Spleen (tissue), 11 donors: ENCODE measurements at regions not wholly inside any gene's neighbourhood (a gene's known extent, or its start where the extent isn't known, plus 50 kb on each side); places are given as distances from the start of the nearest gene placed in this dataset.

Experiments used
- DNase-seq: peaks from one replicate; pipeline ENCODE4 v3.0.0-alpha.2; 2020
- H3K27ac ChIP-seq, 8 donors: fragments of 200-600 bp; sonication (generic) in 7 of 8; 1 replicate in 4 of 8; 2 replicates in 4 of 8; pipeline versions ENCODE4 v1.5.0 to v1.8.0; 2016 to 2021; ENCODE audit warnings: inconsistent platforms in 4 of 8, mild to moderate bottlenecking in 4 of 8, moderate library complexity in 1 of 8
- H3K27me3 ChIP-seq, 7 donors: fragments of 200-600 bp; sonication (generic) in 6 of 7; replicated peaks in 1 of 7; 1 replicate in 4 of 7; 2 replicates in 3 of 7; pipeline versions ENCODE4 v1.5.0 to v1.8.0; 2016 to 2021; ENCODE audit warnings: inconsistent platforms in 3 of 7, mild to moderate bottlenecking in 1 of 7
- H3K36me3 ChIP-seq, 6 donors: fragments of 200-600 bp; sonication (generic) in 5 of 6; 1 replicate in 4 of 6; 2 replicates in 2 of 6; pipeline versions ENCODE4 v1.5.0 to v1.8.0; 2016 to 2021; ENCODE audit warnings: inconsistent platforms in 2 of 6
- H3K4me1 ChIP-seq, 6 donors: fragments of 200-600 bp; sonication (generic) in 5 of 6; 1 replicate in 3 of 6; 2 replicates in 3 of 6; pipeline versions ENCODE4 v1.5.0 to v1.8.0; 2016 to 2021; ENCODE audit warnings: inconsistent platforms in 3 of 6
- H3K4me3 ChIP-seq, 8 donors: fragments of 200-600 bp; sonication (generic) in 7 of 8; 1 replicate in 4 of 8; 2 replicates in 4 of 8; pipeline versions ENCODE4 v1.5.0 to v1.8.0; 2016 to 2021; ENCODE audit warnings: inconsistent platforms in 4 of 8, mild to moderate bottlenecking in 4 of 8, moderate library complexity in 2 of 8
- H3K9me3 ChIP-seq, 8 donors: fragments of 200-600 bp; sonication (generic) in 7 of 8; 1 replicate in 4 of 8; 2 replicates in 4 of 8; pipeline versions ENCODE4 v1.5.0 to v1.8.0; 2016 to 2021; ENCODE audit warnings: inconsistent platforms in 4 of 8
- POLR2A ChIP-seq, 3 donors: fragments of 450-650 bp; IDR thresholded peaks; one replicate each; pipeline ENCODE4 v1.5.1; 2017; ENCODE audit warnings: antibody characterized with exemption in 3 of 3, mild to moderate bottlenecking in 1 of 3
- POLR2AphosphoS5 ChIP-seq, 3 donors: sonication (generic); formaldehyde crosslinking; IDR thresholded peaks; one replicate each; pipeline ENCODE4 v1.5.1; 2017; ENCODE audit warnings: antibody characterized with exemption in 3 of 3
- WGBS, 5 donors: extraction: QIAGEN DNeasy Blood & Tissue Kit in 3 of 5; methylation state at CpG; one replicate each; pipeline versions ENCODE4 v1.1.5 to v1.1.7; 2013 to 2018; 5-methylcytosine and 5-hydroxymethylcytosine counted together
- intact Hi-C: fragments of 100-400 bp; cut with DNase I; formaldehyde crosslinking; loops from one replicate; pipeline ENCODE4 v1.15.0; 2023; ENCODE audit warnings: low total_unique reads
- TF ChIP-seq, protein P1 (sequence below), 11 experiments: fragments of 200-600 bp in 7 of 11; fragments of 450-650 bp in 4 of 11; sonication (generic) in 4 of 11; IDR thresholded peaks in 8 of 11; conservative IDR thresholded peaks in 3 of 11; 1 replicate in 7 of 11; 2 replicates in 4 of 11; pipeline versions ENCODE4 v1.4.0 to v1.8.0; 2016 to 2021; ENCODE audit warnings: antibody characterized with exemption in 11 of 11, inconsistent platforms in 4 of 11, mild to moderate bottlenecking in 1 of 11
- donor health status: healthy with polysubstance abuse.
- donor health status: DM: no; HTN: no; CAD: no; lungs with moderate emphysema.
- donor health status: DM: no; HTN: no; CAD: no.
- donor health status: Bipolar disorder and iron deficiency.
- donor health status: healthy.
- donor health status: DM: no; HTN: no; CAD: no.
- donor health status: DM: yes; HTN: yes; CAD: no.

DNA sequence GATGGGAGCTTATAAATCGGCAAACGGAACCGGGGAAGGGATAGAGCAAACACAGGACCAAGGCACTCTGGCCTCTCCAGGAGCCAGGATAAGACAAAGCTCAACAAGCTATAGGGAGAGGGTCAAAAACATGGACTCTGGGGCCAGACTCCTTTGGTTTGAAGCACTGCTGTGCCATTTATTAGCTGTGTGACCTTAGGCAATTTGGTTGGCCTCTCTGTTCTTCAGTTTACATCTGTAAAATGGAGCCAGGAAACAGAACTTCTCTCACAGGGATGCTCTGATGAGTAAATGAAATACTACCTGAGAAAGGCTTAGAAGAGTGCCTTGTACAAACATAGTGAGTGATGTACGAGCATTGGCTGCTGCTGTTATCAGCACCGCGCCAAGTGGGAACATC lies 213.3 kb upstream of the PWP1 start:
- TF ChIP-seq POLR2AphosphoS5 (IDR thresholded peaks at IDR 0.05) (no peak), POLR2A (IDR thresholded peaks at IDR 0.05) (no peak)
- TF ChIP-seq, protein P1, sequence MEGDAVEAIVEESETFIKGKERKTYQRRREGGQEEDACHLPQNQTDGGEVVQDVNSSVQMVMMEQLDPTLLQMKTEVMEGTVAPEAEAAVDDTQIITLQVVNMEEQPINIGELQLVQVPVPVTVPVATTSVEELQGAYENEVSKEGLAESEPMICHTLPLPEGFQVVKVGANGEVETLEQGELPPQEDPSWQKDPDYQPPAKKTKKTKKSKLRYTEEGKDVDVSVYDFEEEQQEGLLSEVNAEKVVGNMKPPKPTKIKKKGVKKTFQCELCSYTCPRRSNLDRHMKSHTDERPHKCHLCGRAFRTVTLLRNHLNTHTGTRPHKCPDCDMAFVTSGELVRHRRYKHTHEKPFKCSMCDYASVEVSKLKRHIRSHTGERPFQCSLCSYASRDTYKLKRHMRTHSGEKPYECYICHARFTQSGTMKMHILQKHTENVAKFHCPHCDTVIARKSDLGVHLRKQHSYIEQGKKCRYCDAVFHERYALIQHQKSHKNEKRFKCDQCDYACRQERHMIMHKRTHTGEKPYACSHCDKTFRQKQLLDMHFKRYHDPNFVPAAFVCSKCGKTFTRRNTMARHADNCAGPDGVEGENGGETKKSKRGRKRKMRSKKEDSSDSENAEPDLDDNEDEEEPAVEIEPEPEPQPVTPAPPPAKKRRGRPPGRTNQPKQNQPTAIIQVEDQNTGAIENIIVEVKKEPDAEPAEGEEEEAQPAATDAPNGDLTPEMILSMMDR (IDR thresholded peaks at IDR 0.05 in 8 of 11, conservative IDR thresholded peaks at IDR 0.05 in 3 of 11), result no peak
- WGBS, 5 donors, result 79 to 92% (median 88%) methylated on average over 6 of the region's 6 CpGs
- no peaks in the 10 kb centered on the region for H3K36me3 ChIP-seq
- peaks cover 0 to 28% (median 8%) of the 10 kb centered on the region in 6 donors for H3K4me1 ChIP-seq
- peak; percentile 51 for DNase-seq
- intact Hi-C loops, result no loop called here
- H3K27ac ChIP-seq, result no peak overlapping the region
- no peaks in the 10 kb centered on the region for H3K27me3 ChIP-seq
- no peaks in the 10 kb centered on the region for H3K9me3 ChIP-seq
- H3K4me3 ChIP-seq, result no peak overlapping the region

DNA sequence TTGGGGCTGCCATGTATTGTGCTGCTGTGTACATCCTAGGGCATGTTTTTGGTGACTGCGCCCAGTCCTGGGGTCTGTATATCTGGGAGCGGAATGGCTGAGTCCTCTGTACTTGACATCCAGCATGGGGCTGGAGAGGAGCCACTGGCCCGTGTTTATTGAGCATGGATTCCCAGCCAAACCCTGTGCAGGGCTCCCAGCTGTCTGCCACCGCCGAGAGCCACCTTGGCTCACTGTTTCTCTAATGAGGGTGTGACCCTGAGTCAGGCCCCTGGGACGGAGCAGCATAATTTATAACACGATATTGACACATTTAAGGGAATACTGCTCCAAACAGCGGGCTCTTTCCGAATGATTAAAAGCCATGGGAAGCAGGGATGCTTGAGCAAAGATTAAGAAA lies 211.5 kb upstream of the PWP1 start:
- 82 to 89% (median 87%) methylated on average over 5 to 9 of the region's 9 CpGs for WGBS, 5 donors
- H3K9me3 ChIP-seq, result no peaks in the 10 kb centered on the region
- intact Hi-C loops, result no loop called here
- no peak overlapping the region for H3K27ac ChIP-seq
- peaks cover 0 to 18% (median 6%) of the 10 kb centered on the region in 6 donors for H3K4me1 ChIP-seq
- no peak overlapping the region for H3K4me3 ChIP-seq
- no peaks in the 10 kb centered on the region for H3K36me3 ChIP-seq
- no peaks in the 10 kb centered on the region for H3K27me3 ChIP-seq
- DNase-seq, result no peak
- no peak for TF ChIP-seq POLR2AphosphoS5 (IDR thresholded peaks at IDR 0.05)

DNA sequence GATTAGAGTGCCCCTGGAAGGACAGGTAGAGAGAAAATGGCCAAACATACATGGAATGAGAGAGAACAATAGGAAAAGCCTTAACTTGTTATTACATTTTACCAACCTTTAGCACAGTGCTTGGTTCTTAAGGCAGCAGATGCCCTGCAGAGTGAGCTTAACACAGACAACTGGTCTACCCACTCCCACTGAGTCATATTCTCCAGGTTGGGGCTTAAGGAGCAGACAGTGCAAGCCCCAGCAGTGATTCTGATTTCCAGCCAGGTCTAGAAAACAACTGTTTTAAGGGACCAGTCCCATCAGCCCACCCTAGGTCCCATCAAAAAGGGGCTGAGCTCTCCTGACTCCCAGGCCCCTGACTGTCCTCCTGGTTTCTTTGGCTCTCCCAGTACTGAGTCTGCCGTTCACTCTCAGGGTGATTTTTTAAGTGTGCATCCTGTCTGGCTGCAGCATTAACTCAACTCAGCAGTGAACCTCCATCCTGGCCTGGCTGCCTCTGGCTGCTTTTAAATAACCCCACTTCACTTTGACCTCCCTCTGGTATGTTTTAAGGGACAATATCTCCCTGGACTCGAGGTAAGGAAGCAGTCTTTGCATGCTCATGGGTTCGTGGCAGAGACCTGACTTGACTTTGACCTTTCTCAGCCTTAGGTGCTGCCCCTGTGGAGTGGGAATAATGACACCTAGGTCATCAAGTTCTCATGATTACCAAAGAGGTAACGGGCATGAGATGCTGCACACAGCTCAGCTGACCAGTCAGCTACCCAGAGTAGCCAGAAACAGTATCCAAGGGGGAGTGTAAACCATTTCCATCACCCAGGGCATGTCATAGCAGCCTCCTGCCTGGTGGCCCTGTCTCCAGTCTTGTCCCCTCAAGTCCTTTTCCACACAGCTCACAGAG lies 210.7 kb upstream of the PWP1 start:
- Histone ChIP-seq H3K4me3 (no peak overlapping the region), H3K4me1 (peaks cover 0 to 18% (median 6%) of the 10 kb centered on the region in 6 donors), H3K27ac (no peak overlapping the region), H3K36me3 (no peaks in the 10 kb centered on the region), H3K9me3 (no peaks in the 10 kb centered on the region), H3K27me3 (no peaks in the 10 kb centered on the region)
- DNase-seq, result no peak
- TF ChIP-seq, protein P1 (IDR thresholded peaks at IDR 0.05 in 8 of 11, conservative IDR thresholded peaks at IDR 0.05 in 3 of 11), result no peak
- TF ChIP-seq POLR2A (IDR thresholded peaks at IDR 0.05) (no peak), POLR2AphosphoS5 (IDR thresholded peaks at IDR 0.05) (no peak)
- intact Hi-C loops, result no loop called here
- 41 to 62% (median 50%) methylated on average over 4 of the region's 4 CpGs for WGBS, 5 donors

DNA sequence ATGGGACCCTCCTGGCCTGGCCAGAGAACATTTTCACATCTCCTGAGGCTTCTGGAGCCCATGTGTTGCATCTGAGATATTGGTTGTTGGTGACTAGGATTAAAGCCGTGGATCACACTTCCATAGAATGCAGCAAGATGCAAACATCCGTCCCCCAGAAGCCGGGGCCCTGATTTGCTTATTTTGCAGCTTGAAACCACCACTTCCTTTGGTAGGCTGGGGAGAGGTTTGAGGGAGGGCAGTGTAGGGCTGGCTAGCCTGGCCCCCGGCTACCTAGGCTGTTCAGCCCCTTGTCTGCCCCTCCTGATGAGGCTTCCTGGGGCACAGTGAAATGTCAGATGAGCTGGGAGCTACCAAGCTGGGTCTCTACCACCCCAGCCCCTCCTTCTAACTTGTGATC lies 209.7 kb upstream of the PWP1 start:
- no peaks in the 10 kb centered on the region for H3K9me3 ChIP-seq
- H3K36me3 ChIP-seq, result no peaks in the 10 kb centered on the region
- intact Hi-C loops, result no loop called here
- TF ChIP-seq, protein P1 (IDR thresholded peaks at IDR 0.05 in 8 of 11, conservative IDR thresholded peaks at IDR 0.05 in 3 of 11), result no peak
- no peak for TF ChIP-seq POLR2A (IDR thresholded peaks at IDR 0.05)
- TF ChIP-seq POLR2AphosphoS5 (IDR thresholded peaks at IDR 0.05), result no peak
- no peak overlapping the region for H3K27ac ChIP-seq
- no peaks in the 10 kb centered on the region for H3K27me3 ChIP-seq
- no peak for DNase-seq
- no peak overlapping the region for H3K4me3 ChIP-seq
- H3K4me1 ChIP-seq, result peaks cover 0 to 18% (median 6%) of the 10 kb centered on the region in 6 donors
- WGBS, 5 donors, result 24 to 46% (median 39%) methylated on average over 4 of the region's 4 CpGs
